ENCODE measurements at regions not wholly inside any gene's neighbourhood (a gene's known extent, or its start where the extent isn't known, plus 50 kb on each side); places are given as distances from the start of the nearest gene placed in this dataset.

- TF ChIP-seq EZH2 (IDR thresholded peaks at IDR 0.05; ENCODE audit: low read length, missing control alignments), result no peak
- no peak for TF ChIP-seq CTCF (conservative IDR thresholded peaks at IDR 0.05 in 1 of 2, IDR thresholded peaks at IDR 0.05 in 1 of 2; ENCODE audit: low read depth in 1 of 2, low read length in 2 of 2)
- H3K4me3 ChIP-seq (replicated peaks in 1 of 4; ENCODE audit: control extremely low read depth in 1 of 4, insufficient read depth in 1 of 4, low read depth in 3 of 4, low read length in 4 of 4), result no peak overlapping the region
- H3K36me3 ChIP-seq (ENCODE audit: control insufficient read depth, insufficient read depth, low read length), result no peaks in the 10 kb centered on the region
- no peak overlapping the region for H3K4me2 ChIP-seq (ENCODE audit: extremely low read depth, insufficient read depth, low read length)
- H2AFZ ChIP-seq (ENCODE audit: low read length), result no peak overlapping the region
- H3K27me3 ChIP-seq (ENCODE audit: control insufficient read depth, insufficient read depth, low read length), result no peaks in the 10 kb centered on the region
- no peaks in the 10 kb centered on the region for H3K9me3 ChIP-seq (ENCODE audit: control insufficient read depth, insufficient read depth, low read depth, low read length)
- H3K27ac ChIP-seq (ENCODE audit: insufficient read depth, low read length), result no peak overlapping the region
- H3K79me2 ChIP-seq (ENCODE audit: control insufficient read depth, insufficient read depth, low read length), result no peaks in the 10 kb centered on the region
- no peak overlapping the region for H3K9ac ChIP-seq (ENCODE audit: insufficient read depth, low read length)
- DNase-seq (ENCODE audit: low read depth in 2 of 2), result no peak
- no peaks in the 10 kb centered on the region for H4K20me1 ChIP-seq (ENCODE audit: control insufficient read depth, extremely low read depth, insufficient read depth, low read length)
- H3K4me1 ChIP-seq (ENCODE audit: control insufficient read depth, extremely low read depth, insufficient read depth, low read length), result no peaks in the 10 kb centered on the region
Observed at GRCh38 chr20:52840041-52840440, 132.1 kb upstream of the TSHZ2 start.

GRCh38 chr20:52838510-52839241, 133.5 kb upstream of the TSHZ2 start:
- TF ChIP-seq CTCF (conservative IDR thresholded peaks at IDR 0.05 in 1 of 2, IDR thresholded peaks at IDR 0.05 in 1 of 2; ENCODE audit: low read depth in 1 of 2, low read length in 2 of 2), result no peak
- no peak for TF ChIP-seq EZH2 (IDR thresholded peaks at IDR 0.05; ENCODE audit: low read length, missing control alignments)
- Histone ChIP-seq H3K9me3 (ENCODE audit: control insufficient read depth, insufficient read depth, low read depth, low read length) (no peaks in the 10 kb centered on the region), H3K79me2 (ENCODE audit: control insufficient read depth, insufficient read depth, low read length) (no peaks in the 10 kb centered on the region), H3K4me3 (replicated peaks in 1 of 4; ENCODE audit: control extremely low read depth in 1 of 4, insufficient read depth in 1 of 4, low read depth in 3 of 4, low read length in 4 of 4) (no peak overlapping the region), H3K27me3 (ENCODE audit: control insufficient read depth, insufficient read depth, low read length) (no peaks in the 10 kb centered on the region), H3K9ac (ENCODE audit: insufficient read depth, low read length) (no peak overlapping the region), H2AFZ (ENCODE audit: low read length) (no peak overlapping the region), H4K20me1 (ENCODE audit: control insufficient read depth, extremely low read depth, insufficient read depth, low read length) (no peaks in the 10 kb centered on the region), H3K36me3 (ENCODE audit: control insufficient read depth, insufficient read depth, low read length) (no peaks in the 10 kb centered on the region), H3K4me1 (ENCODE audit: control insufficient read depth, extremely low read depth, insufficient read depth, low read length) (no peaks in the 10 kb centered on the region), H3K4me2 (ENCODE audit: extremely low read depth, insufficient read depth, low read length) (no peak overlapping the region), H3K27ac (ENCODE audit: insufficient read depth, low read length) (no peak overlapping the region)
- DNase-seq (ENCODE audit: low read depth in 2 of 2), result no peak

- Histone ChIP-seq H2AFZ (ENCODE audit: low read length) (no peak overlapping the region), H3K27ac (ENCODE audit: insufficient read depth, low read length) (no peak overlapping the region), H3K4me3 (replicated peaks in 1 of 4; ENCODE audit: control extremely low read depth in 1 of 4, insufficient read depth in 1 of 4, low read depth in 3 of 4, low read length in 4 of 4) (no peak overlapping the region), H3K79me2 (ENCODE audit: control insufficient read depth, insufficient read depth, low read length) (no peaks in the 10 kb centered on the region), H3K9ac (ENCODE audit: insufficient read depth, low read length) (no peak overlapping the region), H3K4me2 (ENCODE audit: extremely low read depth, insufficient read depth, low read length) (no peak overlapping the region), H3K27me3 (ENCODE audit: control insufficient read depth, insufficient read depth, low read length) (no peaks in the 10 kb centered on the region), H3K4me1 (ENCODE audit: control insufficient read depth, extremely low read depth, insufficient read depth, low read length) (no peaks in the 10 kb centered on the region), H4K20me1 (ENCODE audit: control insufficient read depth, extremely low read depth, insufficient read depth, low read length) (no peaks in the 10 kb centered on the region), H3K9me3 (ENCODE audit: control insufficient read depth, insufficient read depth, low read depth, low read length) (no peaks in the 10 kb centered on the region), H3K36me3 (ENCODE audit: control insufficient read depth, insufficient read depth, low read length) (no peaks in the 10 kb centered on the region)
- no peak for DNase-seq (ENCODE audit: low read depth in 2 of 2)
- TF ChIP-seq EZH2 (IDR thresholded peaks at IDR 0.05; ENCODE audit: low read length, missing control alignments), result no peak
- no peak for TF ChIP-seq CTCF (conservative IDR thresholded peaks at IDR 0.05 in 1 of 2, IDR thresholded peaks at IDR 0.05 in 1 of 2; ENCODE audit: low read depth in 1 of 2, low read length in 2 of 2)
Observed at GRCh38 chr20:52837378-52837777, 134.8 kb upstream of the TSHZ2 start.
